ENCODE measurements at regions not wholly inside any gene's neighbourhood (a gene's known extent, or its start where the extent isn't known, plus 50 kb on each side); places are given as distances from the start of the nearest gene placed in this dataset.

- in situ Hi-C loops (cut with HindIII; ENCODE audit: low sequenced_read_pairs) = no loop called here
- no peak for TF ChIP-seq CTCF (IDR thresholded peaks at IDR 0.05; ENCODE audit: low read depth, low read length, missing control alignments)
- no peak for DNase-seq (ENCODE audit: low read depth)
- no peak overlapping the region for H3K4me3 ChIP-seq (ENCODE audit: low read depth, low read length)
These were observed 407.5 kb downstream of the SETD4 start for GRCh38 chr21:35652872-35653271.

- no peak for TF ChIP-seq CTCF (IDR thresholded peaks at IDR 0.05; ENCODE audit: low read depth, low read length, missing control alignments)
- DNase-seq (ENCODE audit: low read depth) = no peak
- no peak overlapping the region for H3K4me3 ChIP-seq (ENCODE audit: low read depth, low read length)
- in situ Hi-C loops (cut with HindIII; ENCODE audit: low sequenced_read_pairs) = no loop called here
These were observed 408.1 kb downstream of the SETD4 start for GRCh38 chr21:35652196-35652595.

GRCh38 chr21:35651196-35651595 lies 409.1 kb downstream of the SETD4 start:
- in situ Hi-C loops (cut with HindIII; ENCODE audit: low sequenced_read_pairs) = no loop called here
- no peak for DNase-seq (ENCODE audit: low read depth)

GRCh38 chr21:35649186-35649585 lies 411.1 kb downstream of the SETD4 start:
- H3K4me3 ChIP-seq (ENCODE audit: low read depth, low read length) = no peak overlapping the region
- TF ChIP-seq CTCF (IDR thresholded peaks at IDR 0.05; ENCODE audit: low read depth, low read length, missing control alignments) = no peak
- DNase-seq (ENCODE audit: low read depth) = no peak
- in situ Hi-C loops (cut with HindIII; ENCODE audit: low sequenced_read_pairs) = no loop called here

More at GRCh38 chr21:35651196-35651595, 409.1 kb downstream of the SETD4 start:
- H3K4me3 ChIP-seq (ENCODE audit: low read depth, low read length) = no peak overlapping the region
- no peak for TF ChIP-seq CTCF (IDR thresholded peaks at IDR 0.05; ENCODE audit: low read depth, low read length, missing control alignments)

- no peak for TF ChIP-seq CTCF (IDR thresholded peaks at IDR 0.05; ENCODE audit: low read depth, low read length, missing control alignments)
- in situ Hi-C loops (cut with HindIII; ENCODE audit: low sequenced_read_pairs) = no loop called here
- H3K4me3 ChIP-seq (ENCODE audit: low read depth, low read length) = no peak overlapping the region
- no peak for DNase-seq (ENCODE audit: low read depth)
These were observed 411.8 kb downstream of the SETD4 start for GRCh38 chr21:35648512-35648911.

- TF ChIP-seq CTCF (IDR thresholded peaks at IDR 0.05; ENCODE audit: low read depth, low read length, missing control alignments) = no peak
- in situ Hi-C loops (cut with HindIII; ENCODE audit: low sequenced_read_pairs) = no loop called here
- H3K4me3 ChIP-seq (ENCODE audit: low read depth, low read length) = no peak overlapping the region
- no peak for DNase-seq (ENCODE audit: low read depth)
These were observed 413.7 kb downstream of the SETD4 start for GRCh38 chr21:35646606-35647005.

- no peak for TF ChIP-seq CTCF (IDR thresholded peaks at IDR 0.05; ENCODE audit: low read depth, low read length, missing control alignments)
- DNase-seq (ENCODE audit: low read depth) = no peak
- in situ Hi-C loops (cut with HindIII; ENCODE audit: low sequenced_read_pairs) = no loop called here
These were observed 414.3 kb downstream of the SETD4 start for GRCh38 chr21:35645991-35646390.

More at GRCh38 chr21:35645991-35646390, 414.3 kb downstream of the SETD4 start:
- no peak overlapping the region for H3K4me3 ChIP-seq (ENCODE audit: low read depth, low read length)
